A549 (cell line): ENCODE measurements at regions not wholly inside any gene's neighbourhood (a gene's known extent, or its start where the extent isn't known, plus 50 kb on each side); places are given as distances from the start of the nearest gene placed in this dataset.

Source experiments
- ATAC-seq, 2 experiments: fragments of 200-7000 bp in 1 of 2; fragments of >200 bp in 1 of 2; cut with Nextera tagmentation in 1 of 2; cut with Tn5 transposase in 1 of 2; 3 replicates each; pipeline versions ENCODE4 v1.8.0 to v1.9.1; 2018 to 2020; ENCODE audit warnings: mild to moderate bottlenecking in 1 of 2, moderate library complexity in 1 of 2
- CTCF ChIA-PET: fragments of 300-600 bp; sonication (Branson Sonifier 250); formaldehyde crosslinking; extraction: SDS; loops from one replicate; lab custom pipeline; 2021; ENCODE audit warnings: antibody characterized with exemption, inconsistent platforms; lab: Yijun Ruan, JAX
- POLR2A ChIA-PET: fragments of 350-600 bp; formaldehyde crosslinking; extraction: SDS; loops from one replicate; lab custom pipeline; 2021; ENCODE audit warnings: antibody characterized with exemption, inconsistent platforms; lab: Yijun Ruan, JAX
- DNase-seq, 2 experiments: peaks; one replicate each; pipeline versions ENCODE4 v3.0.0 to v3.0.0-alpha.2; 2011 to 2016; ENCODE audit warnings: low read depth in 1 of 2, low spot score in 1 of 2
- FAIRE-seq: peaks from 2 replicates; lab custom pipeline; 2011; peaks lifted over from hg19 to GRCh38; lab: Jason Lieb, UNC
- H3K27ac ChIP-seq, 2 experiments: fragments of >200 bp; sonication (Bioruptor Twin); formaldehyde crosslinking; 3 replicates each; pipeline ENCODE4 v1.5.1; 2016 to 2017
- H3K4me1 ChIP-seq: fragments of >200 bp; sonication (Bioruptor Twin); formaldehyde crosslinking; 3 replicates; pipeline ENCODE4 v1.6.1; 2016
- H3K4me2 ChIP-seq: fragments of >200 bp; sonication (Bioruptor Twin); formaldehyde crosslinking; 3 replicates; pipeline ENCODE4 v1.6.1; 2016
- H3K4me3 ChIP-seq: fragments of >200 bp; sonication (Bioruptor Twin); formaldehyde crosslinking; 3 replicates; pipeline ENCODE4 v1.5.1; 2016
- H3K9me3 ChIP-seq: fragments of >200 bp; sonication (Bioruptor Twin); formaldehyde crosslinking; 3 replicates; pipeline ENCODE4 v1.6.1; 2016
- EP300 ChIP-seq, 2 experiments: fragments of >200 bp; sonication (Bioruptor Twin); formaldehyde crosslinking; IDR thresholded peaks; 2 replicates in 1 of 2; 3 replicates in 1 of 2; pipeline ENCODE4 v1.6.1; 2016 to 2017
- ESRRA ChIP-seq: fragments of 150-350 bp; IDR thresholded peaks from 2 replicates; pipeline ENCODE4 v1.6.1; 2014; ENCODE audit warnings: mild to moderate bottlenecking, low read length, borderline replicate concordance
- FOXS1 ChIP-seq: fragments of 250-450 bp; sonication (Bioruptor Pico); IDR thresholded peaks from 2 replicates; pipeline ENCODE4 v1.5.0; 2020; ENCODE audit warnings: mild to moderate bottlenecking, moderate library complexity
- HOXA7 ChIP-seq: fragments of 250-450 bp; sonication (Bioruptor Pico); IDR thresholded peaks from 2 replicates; pipeline ENCODE4 v1.5.0; 2020; ENCODE audit warnings: mild to moderate bottlenecking, moderate library complexity
- HOXB5 ChIP-seq: fragments of 250-450 bp; sonication (Bioruptor Pico); IDR thresholded peaks from 2 replicates; pipeline ENCODE4 v1.5.0; 2020; ENCODE audit warnings: mild to moderate bottlenecking, moderate library complexity
- JUN ChIP-seq, 2 experiments: fragments of >200 bp; sonication (Bioruptor Twin); formaldehyde crosslinking; IDR thresholded peaks; 2 replicates in 1 of 2; 3 replicates in 1 of 2; pipeline ENCODE4 v1.6.1; 2016 to 2017
- KDM1A ChIP-seq: fragments of 200-600 bp; sonication (generic); IDR thresholded peaks from 2 replicates; pipeline ENCODE4 v1.6.1; 2016; ENCODE audit warnings: low read depth, mild to moderate bottlenecking
- MYC ChIP-seq: IDR thresholded peaks from 2 replicates; pipeline ENCODE4 v1.6.1; 2012; ENCODE audit warnings: mild to moderate bottlenecking, inconsistent platforms, low read length, improper control_type of control experiment, borderline replicate concordance
- NR3C1 ChIP-seq: fragments of >200 bp; sonication (Bioruptor Twin); formaldehyde crosslinking; IDR thresholded peaks from 3 replicates; pipeline ENCODE4 v1.6.1; 2017
- POLR2AphosphoS2 ChIP-seq: conservative IDR thresholded peaks from 2 replicates; pipeline ENCODE4 v1.6.1; 2012; ENCODE audit warnings: low read length, improper control_type of control experiment, inconsistent platforms
- RAD21 ChIP-seq, 2 experiments: fragments of >200 bp in 1 of 2; sonication (Bioruptor Twin) in 1 of 2; formaldehyde crosslinking in 1 of 2; IDR thresholded peaks in 1 of 2; conservative IDR thresholded peaks in 1 of 2; 2 replicates in 1 of 2; 3 replicates in 1 of 2; pipeline ENCODE4 v1.6.1; 2012 to 2018; ENCODE audit warnings: inconsistent platforms in 1 of 2
- RARB ChIP-seq: fragments of 250-450 bp; sonication (Bioruptor Pico); IDR thresholded peaks from 2 replicates; pipeline ENCODE4 v1.8.0; 2021; ENCODE audit warnings: mild to moderate bottlenecking, moderate library complexity
- RFX5 ChIP-seq: fragments of 450-650 bp; IDR thresholded peaks from 2 replicates; pipeline ENCODE4 v1.7.1; 2014; ENCODE audit warnings: antibody characterized with exemption, mild to moderate bottlenecking, moderate library complexity
- SMC3 ChIP-seq: fragments of >200 bp; sonication (Bioruptor Twin); formaldehyde crosslinking; IDR thresholded peaks from 3 replicates; pipeline ENCODE4 v1.6.1; 2018; ENCODE audit warnings: inconsistent platforms
- TFCP2L1 ChIP-seq: fragments of 250-450 bp; sonication (Bioruptor Pico); IDR thresholded peaks from 2 replicates; pipeline ENCODE4 v1.5.0; 2021; ENCODE audit warnings: mild to moderate bottlenecking
- ZFP36 ChIP-seq: fragments of 450-650 bp; IDR thresholded peaks from 2 replicates; pipeline ENCODE4 v1.6.1; 2014; ENCODE audit warnings: borderline replicate concordance; ENCODE audit not compliant: partially characterized antibody
- ZSCAN20 ChIP-seq: fragments of 250-450 bp; sonication (Bioruptor Pico); IDR thresholded peaks from 2 replicates; pipeline ENCODE4 v1.8.0; 2022; ENCODE audit warnings: mild to moderate bottlenecking, moderate library complexity
- WGBS: methylation state at CpG from one replicate; pipeline ENCODE4 v1.1.6; 2017; ENCODE audit errors: missing lambda C conversion rate; 5-methylcytosine and 5-hydroxymethylcytosine counted together
- TF ChIP-seq, protein P1 (sequence below): fragments of >200 bp; sonication (Bioruptor Twin); formaldehyde crosslinking; IDR thresholded peaks from 2 replicates; pipeline ENCODE4 v1.6.1; 2016
- TF ChIP-seq, protein P2 (sequence below): fragments of 200-600 bp; sonication (generic); IDR thresholded peaks from 2 replicates; pipeline ENCODE4 v1.6.1; 2016; ENCODE audit warnings: antibody characterized with exemption, mild to moderate bottlenecking, moderate library complexity
- TF ChIP-seq, protein P3 (sequence below): fragments of 450-650 bp; IDR thresholded peaks from 2 replicates; pipeline ENCODE4 v1.6.1; 2014; ENCODE audit warnings: antibody characterized with exemption
- TF ChIP-seq, protein P4 (sequence below): IDR thresholded peaks from 2 replicates; pipeline ENCODE4 v1.6.1; 2012

DNA sequence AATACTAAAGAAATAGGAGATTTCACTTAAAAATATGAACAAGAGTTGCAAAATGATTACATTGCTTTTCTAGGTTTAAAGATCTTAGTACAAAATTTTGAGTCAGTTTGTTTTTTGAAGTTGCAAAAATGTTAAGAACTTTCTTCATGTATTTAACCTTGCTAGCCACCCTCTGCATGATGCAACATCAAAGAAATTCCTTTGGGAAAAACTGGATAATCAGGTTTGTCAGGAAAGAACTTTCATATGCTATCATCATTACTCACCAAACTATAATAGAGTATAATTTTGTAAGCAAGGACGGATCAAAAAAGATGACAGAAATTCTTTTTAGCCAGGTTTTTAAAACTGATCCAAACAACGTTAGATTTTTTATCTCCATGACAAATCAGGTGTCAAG lies 116.9 kb upstream of the MRPS30 start:
- DNase-seq (no peak), FAIRE-seq (no peak), ATAC-seq (no peak)
- no peak overlapping the region for H3K27ac ChIP-seq
- H3K9me3 ChIP-seq: no peaks in the 10 kb centered on the region
- ChIA-PET CTCF (no interaction called here), POLR2A (no interaction called here)
- no peaks in the 10 kb centered on the region for H3K4me1 ChIP-seq
- WGBS: 7% methylated on average over 2 of the region's 2 CpGs
- TF ChIP-seq KDM1A (no peak), JUN (IDR thresholded peaks at IDR 0.05) (no peak), RAD21 (conservative IDR thresholded peaks at IDR 0.05 in 1 of 2, IDR thresholded peaks at IDR 0.05 in 1 of 2) (no peak), HOXB5 (CRISPR knock-in tag) (no peak), FOXS1 (CRISPR knock-in tag) (no peak)
- TF ChIP-seq, protein P1, sequence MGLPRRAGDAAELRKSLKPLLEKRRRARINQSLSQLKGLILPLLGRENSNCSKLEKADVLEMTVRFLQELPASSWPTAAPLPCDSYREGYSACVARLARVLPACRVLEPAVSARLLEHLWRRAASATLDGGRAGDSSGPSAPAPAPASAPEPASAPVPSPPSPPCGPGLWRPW: no peak
- H3K4me2 ChIP-seq: no peak overlapping the region
- H3K4me3 ChIP-seq: no peak overlapping the region

DNA sequence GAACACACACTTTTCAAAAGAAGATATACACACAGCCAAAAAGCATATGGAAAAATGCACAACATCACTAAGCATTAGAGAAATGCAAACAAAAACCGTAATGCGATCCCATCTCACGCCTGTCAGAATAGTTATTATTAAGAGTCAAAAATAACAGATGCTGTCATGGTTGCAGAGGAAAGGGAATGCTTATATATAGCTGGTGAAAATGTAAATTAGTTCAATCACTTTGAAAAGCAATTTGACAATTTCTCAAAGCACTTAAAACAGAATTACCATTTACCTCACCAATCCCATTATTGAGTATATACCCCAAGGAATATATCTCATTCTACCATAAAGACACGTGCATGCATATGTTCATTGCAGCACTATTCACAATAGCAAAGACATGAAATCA lies 126.8 kb upstream of the MRPS30 start:
- no peak for TF ChIP-seq ESRRA
- Histone ChIP-seq H3K9me3 (no peaks in the 10 kb centered on the region), H3K4me3 (no peak overlapping the region), H3K4me2 (no peak overlapping the region), H3K27ac (no peak overlapping the region), H3K4me1 (no peaks in the 10 kb centered on the region)
- FAIRE-seq (no peak), ATAC-seq (no peak), DNase-seq (no peak)
- POLR2A ChIA-PET: no interaction called here
- CTCF ChIA-PET: no interaction called here
- 45% methylated on average over 4 of the region's 4 CpGs for WGBS

DNA sequence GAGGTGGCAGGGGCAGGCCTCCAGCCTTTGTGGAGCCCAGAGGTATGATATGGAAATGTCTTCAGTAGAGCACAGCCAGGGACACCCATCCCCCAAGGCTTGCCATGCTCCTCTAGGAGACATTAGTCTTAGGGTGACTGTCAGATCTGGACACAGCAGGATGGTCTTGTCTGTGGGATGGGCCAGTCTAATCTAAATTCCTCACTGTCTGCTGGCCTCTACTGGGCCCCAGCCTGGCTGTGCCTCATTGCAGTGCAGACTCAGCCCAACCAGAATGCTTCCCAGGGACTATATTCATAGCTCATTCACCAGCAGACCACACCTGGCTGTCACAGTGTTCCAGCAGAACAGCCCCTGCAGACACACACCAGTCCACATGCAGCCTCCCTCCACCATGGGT lies 129.5 kb upstream of the MRPS30 start:
- ChIA-PET POLR2A (no interaction called here), CTCF (interaction anchor here (1.7 kb wide), 1 partner anchor 61 kb away, joined by 3 read pairs; no protein-coding TSS in a partner anchor)
- FAIRE-seq: no peak
- no peak overlapping the region for H3K4me2 ChIP-seq
- no peak for DNase-seq
- no peaks in the 10 kb centered on the region for H3K4me1 ChIP-seq
- no peak for TF ChIP-seq TFCP2L1 (CRISPR knock-in tag)
- TF ChIP-seq EP300 (IDR thresholded peaks at IDR 0.05): no peak
- TF ChIP-seq, protein P2, sequence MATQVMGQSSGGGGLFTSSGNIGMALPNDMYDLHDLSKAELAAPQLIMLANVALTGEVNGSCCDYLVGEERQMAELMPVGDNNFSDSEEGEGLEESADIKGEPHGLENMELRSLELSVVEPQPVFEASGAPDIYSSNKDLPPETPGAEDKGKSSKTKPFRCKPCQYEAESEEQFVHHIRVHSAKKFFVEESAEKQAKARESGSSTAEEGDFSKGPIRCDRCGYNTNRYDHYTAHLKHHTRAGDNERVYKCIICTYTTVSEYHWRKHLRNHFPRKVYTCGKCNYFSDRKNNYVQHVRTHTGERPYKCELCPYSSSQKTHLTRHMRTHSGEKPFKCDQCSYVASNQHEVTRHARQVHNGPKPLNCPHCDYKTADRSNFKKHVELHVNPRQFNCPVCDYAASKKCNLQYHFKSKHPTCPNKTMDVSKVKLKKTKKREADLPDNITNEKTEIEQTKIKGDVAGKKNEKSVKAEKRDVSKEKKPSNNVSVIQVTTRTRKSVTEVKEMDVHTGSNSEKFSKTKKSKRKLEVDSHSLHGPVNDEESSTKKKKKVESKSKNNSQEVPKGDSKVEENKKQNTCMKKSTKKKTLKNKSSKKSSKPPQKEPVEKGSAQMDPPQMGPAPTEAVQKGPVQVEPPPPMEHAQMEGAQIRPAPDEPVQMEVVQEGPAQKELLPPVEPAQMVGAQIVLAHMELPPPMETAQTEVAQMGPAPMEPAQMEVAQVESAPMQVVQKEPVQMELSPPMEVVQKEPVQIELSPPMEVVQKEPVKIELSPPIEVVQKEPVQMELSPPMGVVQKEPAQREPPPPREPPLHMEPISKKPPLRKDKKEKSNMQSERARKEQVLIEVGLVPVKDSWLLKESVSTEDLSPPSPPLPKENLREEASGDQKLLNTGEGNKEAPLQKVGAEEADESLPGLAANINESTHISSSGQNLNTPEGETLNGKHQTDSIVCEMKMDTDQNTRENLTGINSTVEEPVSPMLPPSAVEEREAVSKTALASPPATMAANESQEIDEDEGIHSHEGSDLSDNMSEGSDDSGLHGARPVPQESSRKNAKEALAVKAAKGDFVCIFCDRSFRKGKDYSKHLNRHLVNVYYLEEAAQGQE: no peak
- no peak for TF ChIP-seq ZFP36
- TF ChIP-seq RFX5: no peak
- no peak for TF ChIP-seq SMC3
- TF ChIP-seq, protein P3, sequence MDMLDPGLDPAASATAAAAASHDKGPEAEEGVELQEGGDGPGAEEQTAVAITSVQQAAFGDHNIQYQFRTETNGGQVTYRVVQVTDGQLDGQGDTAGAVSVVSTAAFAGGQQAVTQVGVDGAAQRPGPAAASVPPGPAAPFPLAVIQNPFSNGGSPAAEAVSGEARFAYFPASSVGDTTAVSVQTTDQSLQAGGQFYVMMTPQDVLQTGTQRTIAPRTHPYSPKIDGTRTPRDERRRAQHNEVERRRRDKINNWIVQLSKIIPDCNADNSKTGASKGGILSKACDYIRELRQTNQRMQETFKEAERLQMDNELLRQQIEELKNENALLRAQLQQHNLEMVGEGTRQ: no peak
- no peak for TF ChIP-seq POLR2AphosphoS2
- no peak for TF ChIP-seq NR3C1
- no peak for TF ChIP-seq ZSCAN20 (CRISPR knock-in tag)
- TF ChIP-seq HOXA7 (CRISPR knock-in tag): no peak
- TF ChIP-seq RARB (CRISPR knock-in tag): no peak
- TF ChIP-seq, protein P4, sequence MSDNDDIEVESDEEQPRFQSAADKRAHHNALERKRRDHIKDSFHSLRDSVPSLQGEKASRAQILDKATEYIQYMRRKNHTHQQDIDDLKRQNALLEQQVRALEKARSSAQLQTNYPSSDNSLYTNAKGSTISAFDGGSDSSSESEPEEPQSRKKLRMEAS: no peak
- TF ChIP-seq MYC: no peak
- no peak for ATAC-seq
- no peak overlapping the region for H3K27ac ChIP-seq
- H3K9me3 ChIP-seq: no peaks in the 10 kb centered on the region
- H3K4me3 ChIP-seq: no peak overlapping the region
